GM12873 (cell line): ENCODE measurements at regions not wholly inside any gene's neighbourhood (a gene's known extent, or its start where the extent isn't known, plus 50 kb on each side); places are given as distances from the start of the nearest gene placed in this dataset.

ENCODE experiments used
- TF ChIP-seq, protein P1 (sequence below): IDR thresholded peaks from 2 replicates; pipeline ENCODE4 v1.5.1; 2012; ENCODE audit warnings: low read depth, mild to moderate bottlenecking, moderate library complexity, low read length, control low read depth; ENCODE audit not compliant: insufficient read depth; ENCODE audit errors: missing control alignments

DNA sequence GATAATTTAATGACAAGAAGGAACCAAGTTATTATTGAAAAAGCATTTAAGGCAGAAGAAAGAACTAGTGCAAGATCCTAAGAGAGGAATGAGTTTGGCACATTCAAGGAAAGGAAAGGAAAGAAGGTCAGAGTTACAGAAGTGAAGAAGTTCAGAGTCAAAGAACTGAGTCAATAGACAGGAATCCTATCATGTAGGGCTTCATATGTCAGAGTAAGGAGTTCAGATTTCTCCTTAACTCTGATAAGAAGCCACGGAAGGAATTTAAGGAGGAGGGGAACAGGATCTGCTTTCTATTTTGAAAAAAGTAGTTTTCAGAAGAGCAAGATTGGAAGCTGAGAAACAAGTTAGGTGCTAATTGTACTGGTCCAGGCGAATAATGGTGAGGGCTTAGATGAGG is 223.1 kb upstream of the FOXN3 start:
- TF ChIP-seq, protein P1, sequence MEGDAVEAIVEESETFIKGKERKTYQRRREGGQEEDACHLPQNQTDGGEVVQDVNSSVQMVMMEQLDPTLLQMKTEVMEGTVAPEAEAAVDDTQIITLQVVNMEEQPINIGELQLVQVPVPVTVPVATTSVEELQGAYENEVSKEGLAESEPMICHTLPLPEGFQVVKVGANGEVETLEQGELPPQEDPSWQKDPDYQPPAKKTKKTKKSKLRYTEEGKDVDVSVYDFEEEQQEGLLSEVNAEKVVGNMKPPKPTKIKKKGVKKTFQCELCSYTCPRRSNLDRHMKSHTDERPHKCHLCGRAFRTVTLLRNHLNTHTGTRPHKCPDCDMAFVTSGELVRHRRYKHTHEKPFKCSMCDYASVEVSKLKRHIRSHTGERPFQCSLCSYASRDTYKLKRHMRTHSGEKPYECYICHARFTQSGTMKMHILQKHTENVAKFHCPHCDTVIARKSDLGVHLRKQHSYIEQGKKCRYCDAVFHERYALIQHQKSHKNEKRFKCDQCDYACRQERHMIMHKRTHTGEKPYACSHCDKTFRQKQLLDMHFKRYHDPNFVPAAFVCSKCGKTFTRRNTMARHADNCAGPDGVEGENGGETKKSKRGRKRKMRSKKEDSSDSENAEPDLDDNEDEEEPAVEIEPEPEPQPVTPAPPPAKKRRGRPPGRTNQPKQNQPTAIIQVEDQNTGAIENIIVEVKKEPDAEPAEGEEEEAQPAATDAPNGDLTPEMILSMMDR = no peak

DNA sequence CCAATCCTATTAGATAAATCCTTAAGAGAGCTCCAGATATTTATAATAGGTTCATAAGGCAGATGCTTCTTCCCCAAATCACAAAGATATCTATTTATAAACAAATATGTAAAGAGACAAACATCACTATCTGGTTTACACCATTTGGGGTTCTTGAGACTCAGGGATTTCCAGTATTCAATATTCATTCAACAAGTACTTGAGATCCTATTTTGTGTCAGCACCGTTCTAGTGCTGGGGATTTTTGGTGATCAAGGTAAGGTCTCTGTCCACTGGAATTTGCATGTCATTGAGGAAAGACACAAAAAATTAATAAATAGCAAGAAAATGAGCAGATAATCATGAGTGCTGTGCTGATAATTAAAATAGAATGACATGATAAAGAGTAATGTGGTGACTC is 222.7 kb upstream of the FOXN3 start:
- TF ChIP-seq, protein P1 = no peak

DNA sequence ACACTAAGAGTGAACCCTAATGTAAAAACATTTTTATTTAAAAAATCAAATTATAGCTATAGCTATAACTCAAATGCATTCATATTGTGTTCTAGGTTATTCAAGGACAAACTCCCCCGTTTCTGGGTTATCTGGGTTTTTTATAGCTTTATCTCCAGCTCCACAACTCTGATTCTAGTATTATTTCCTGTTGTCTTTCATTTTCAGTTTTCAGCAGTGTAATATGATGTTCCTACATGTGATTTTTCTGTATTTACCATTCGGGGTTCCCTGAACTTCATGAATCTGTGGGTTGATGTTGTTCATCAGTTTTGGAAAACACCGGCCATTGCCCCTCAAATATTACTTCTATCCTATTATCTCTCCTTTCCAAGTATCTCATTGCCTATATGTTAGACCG is 221.9 kb upstream of the FOXN3 start:
- TF ChIP-seq, protein P1 = no peak

DNA sequence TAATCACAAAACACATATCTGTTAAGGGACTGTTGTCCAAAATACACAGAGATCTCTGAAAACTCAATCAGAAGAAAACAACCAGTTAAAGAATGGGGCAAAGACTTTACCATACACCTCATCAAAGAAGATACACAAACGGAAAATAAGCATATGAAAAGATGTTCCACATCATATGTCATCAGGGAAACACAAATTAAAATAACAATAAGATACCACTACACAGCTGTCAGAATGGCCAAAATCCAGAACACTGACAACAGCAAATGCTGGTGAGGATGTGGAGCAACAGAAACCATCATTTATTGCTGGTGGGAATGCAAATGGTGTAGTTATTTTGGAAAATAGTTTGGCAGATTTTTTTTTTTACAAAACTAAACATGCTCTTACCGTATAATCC is 220.5 kb upstream of the FOXN3 start:
- TF ChIP-seq, protein P1 = no peak

DNA sequence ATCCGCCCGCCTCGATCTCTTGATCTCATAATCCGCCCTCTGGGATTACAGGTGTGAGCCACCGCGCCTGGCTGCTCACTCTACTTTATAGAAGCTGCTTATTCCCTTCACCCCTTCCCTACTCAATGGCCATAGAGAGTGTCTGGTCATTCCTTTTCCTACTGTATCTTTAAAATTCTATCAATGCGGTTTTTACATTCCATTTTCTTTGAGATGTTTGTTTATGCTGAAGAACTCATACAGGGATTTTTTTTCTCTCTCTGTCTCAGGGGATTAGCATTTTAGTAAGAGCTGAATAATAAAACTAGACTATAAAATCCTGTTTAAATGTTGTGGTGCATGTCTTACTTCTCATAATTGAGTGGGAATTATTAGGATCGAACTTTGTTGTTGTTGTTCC is 218.6 kb upstream of the FOXN3 start:
- TF ChIP-seq, protein P1 = no peak

DNA sequence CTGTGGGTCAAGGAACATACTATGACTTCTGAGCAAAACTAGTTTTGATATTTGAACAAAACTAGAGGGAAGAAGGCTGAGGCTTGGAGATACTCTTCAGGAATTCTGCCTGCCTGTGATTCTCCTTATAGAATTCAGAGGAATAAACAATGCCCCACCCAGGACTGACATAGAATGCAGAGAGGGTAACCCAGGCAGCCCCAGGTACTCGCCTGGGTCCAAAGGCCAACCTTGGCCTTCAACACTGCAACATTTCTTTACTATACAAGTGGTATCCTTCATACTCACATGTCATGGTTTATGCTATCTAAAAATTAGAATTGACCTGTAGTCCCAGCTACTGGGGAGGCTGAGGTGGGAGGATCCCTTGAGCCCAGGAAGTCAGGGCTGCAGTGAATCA is 217.0 kb upstream of the FOXN3 start:
- TF ChIP-seq, protein P1 = no peak

DNA sequence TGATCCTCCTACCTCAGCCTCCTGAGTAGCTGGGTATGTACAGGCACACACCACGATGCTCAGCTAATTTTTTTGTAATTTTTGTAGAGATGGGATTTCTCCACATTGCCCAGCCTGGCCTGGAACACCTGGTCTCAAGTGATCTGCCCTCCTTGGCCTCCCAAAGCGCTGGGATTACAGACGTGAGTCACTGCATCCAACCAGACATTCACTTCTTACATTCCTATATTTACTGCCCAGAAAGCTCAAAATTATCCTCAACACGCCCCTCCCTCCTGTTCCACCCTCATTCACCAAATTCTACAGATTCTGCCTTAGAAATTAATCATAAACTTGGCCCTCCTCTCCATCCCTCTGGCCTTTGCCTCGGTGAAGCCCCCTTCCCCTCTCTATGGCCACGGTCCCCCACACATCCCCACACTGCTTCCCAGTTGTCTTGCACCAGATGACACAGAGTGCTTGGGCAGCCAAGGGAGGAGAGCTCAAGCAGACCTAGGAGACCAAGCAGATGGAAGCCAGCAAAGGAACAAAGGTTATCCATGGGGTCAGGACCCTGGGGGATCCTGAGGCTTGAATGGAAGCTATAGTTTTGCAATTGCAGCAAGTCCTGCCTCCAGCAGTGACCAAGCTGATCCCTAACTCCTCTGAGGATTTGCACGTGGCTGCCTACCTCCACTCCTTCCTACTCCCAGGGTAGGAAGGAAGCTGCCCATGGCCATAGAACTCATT is 213.2 kb upstream of the FOXN3 start:
- TF ChIP-seq, protein P1 = no peak
